Panc1 (cell line): ENCODE measurements at regions not wholly inside any gene's neighbourhood (a gene's known extent, or its start where the extent isn't known, plus 50 kb on each side); places are given as distances from the start of the nearest gene placed in this dataset.

Source experiments
- ATAC-seq: fragments of 200-7000 bp; cut with Tn5 transposase; 2 replicates; pipeline ENCODE4 v1.9.1; 2020; ENCODE audit warnings: mild to moderate bottlenecking, moderate library complexity
- BruUV-seq: library from RNA; stranded (reverse); fragments of 400-500 nt; replicated peaks from 2 replicates; lab custom pipeline; 2021; lab: Mats Ljungman, UMichigan
- CTCF ChIA-PET: fragments of 300-600 bp; sonication (Branson Sonifier 250); formaldehyde crosslinking; loops from one replicate; lab custom pipeline; 2022; ENCODE audit warnings: antibody characterized with exemption; lab: Charles Lee
- POLR2A ChIA-PET: fragments of 300-600 bp; sonication (Branson Sonifier 250); formaldehyde crosslinking; loops from one replicate; lab custom pipeline; 2022; ENCODE audit warnings: antibody characterized with exemption; lab: Charles Lee
- DNase-seq: peaks from one replicate; pipeline ENCODE4 v3.0.0-alpha.2; 2010; ENCODE audit warnings: low read depth, low spot score
- H3K27ac ChIP-seq: 2 replicates; pipeline ENCODE4 v1.5.1; 2011; ENCODE audit warnings: mild to moderate bottlenecking, low read length, inconsistent platforms
- H3K27me3 ChIP-seq: fragments of 200-500 bp; sonication (Bioruptor generic); 2 replicates; pipeline ENCODE4 v1.6.0; 2014; ENCODE audit warnings: low read length, inconsistent platforms; ENCODE audit not compliant: control insufficient read depth, insufficient read depth
- H3K36me3 ChIP-seq: fragments of 200-500 bp; sonication (Bioruptor generic); 2 replicates; pipeline ENCODE4 v1.5.1; 2014; ENCODE audit warnings: inconsistent platforms, mild to moderate bottlenecking, low read length, moderate library complexity; ENCODE audit not compliant: control insufficient read depth, insufficient read depth
- H3K4me1 ChIP-seq: 2 replicates; pipeline ENCODE4 v1.5.1; 2011; ENCODE audit warnings: inconsistent platforms, mild to moderate bottlenecking, low read length, moderate library complexity; ENCODE audit not compliant: control insufficient read depth, insufficient read depth
- H3K4me3 ChIP-seq, 2 experiments: 2 replicates each; pipeline ENCODE4 v1.5.1; 2011 to 2012; ENCODE audit warnings: low read depth in 2 of 2, low read length in 2 of 2, mild to moderate bottlenecking in 2 of 2, inconsistent platforms in 1 of 2, moderate library complexity in 1 of 2
- H3K9me3 ChIP-seq: fragments of 200-500 bp; sonication (Bioruptor generic); 2 replicates; pipeline ENCODE4 v1.5.1; 2014; ENCODE audit warnings: low read depth, mild to moderate bottlenecking, inconsistent platforms, low read length, moderate library complexity; ENCODE audit not compliant: control insufficient read depth, insufficient read depth
- CTCF ChIP-seq: fragments of 450-650 bp; IDR thresholded peaks from 2 replicates; pipeline ENCODE4 v1.5.1; 2017; ENCODE audit warnings: mild to moderate bottlenecking
- POLR2AphosphoS5 ChIP-seq: IDR thresholded peaks from 2 replicates; pipeline ENCODE4 v1.6.1; 2012; ENCODE audit warnings: mild to moderate bottlenecking, low read depth, low read length, moderate library complexity
- REST ChIP-seq, 2 experiments: IDR thresholded peaks; 2 replicates each; pipeline ENCODE4 v1.6.1; 2011 to 2012; ENCODE audit warnings: low read depth in 2 of 2, control low read depth in 1 of 2, low read length in 1 of 2, mild to moderate bottlenecking in 1 of 2, moderate library complexity in 1 of 2; ENCODE audit not compliant: insufficient read depth in 1 of 2
- SIN3A ChIP-seq: IDR thresholded peaks from 2 replicates; pipeline ENCODE4 v1.6.1; 2012; ENCODE audit warnings: low read depth, mild to moderate bottlenecking, low read length, moderate library complexity, borderline replicate concordance; ENCODE audit not compliant: insufficient read depth
- TCF7L2 ChIP-seq: IDR thresholded peaks from 2 replicates; pipeline ENCODE4 v1.6.1; 2011; ENCODE audit warnings: mild to moderate bottlenecking, low read depth, low read length, inconsistent platforms
- in situ Hi-C: cut with HindIII; loops from 2 replicates; pipeline ENCODE4 v1.10.0; 2016; ENCODE audit warnings: low sequenced_read_pairs, low pct_unique_long_range_greater_than_20kb
- intact Hi-C: fragments of 100-400 bp; cut with micrococcal nuclease; formaldehyde crosslinking; loops from one replicate; pipeline ENCODE4 v1.10.0; 2022; ENCODE audit not compliant: unreplicated experiment

- in situ Hi-C loops: no loop called here
- POLR2A ChIA-PET: no interaction called here
- ATAC-seq: no peak
Observed at GRCh38 chr9:12958708-12959107, 183.9 kb downstream of the LURAP1L start.

GRCh38 chr9:12961276-12961809, 186.5 kb downstream of the LURAP1L start:
- ATAC-seq: no peak
- in situ Hi-C loops: no loop called here
- no peak for DNase-seq
- intact Hi-C loops: no loop called here
- BruUV-seq: no TSS peak
- H3K9me3 ChIP-seq: no peaks in the 10 kb centered on the region
- H3K4me3 ChIP-seq: no peak overlapping the region
- no peaks in the 10 kb centered on the region for H3K27me3 ChIP-seq
- no peak overlapping the region for H3K27ac ChIP-seq
- CTCF ChIA-PET: no interaction called here
- no peaks in the 10 kb centered on the region for H3K36me3 ChIP-seq
- H3K4me1 ChIP-seq: no peaks in the 10 kb centered on the region
- POLR2A ChIA-PET: no interaction called here
- no peak for TF ChIP-seq REST (IDR thresholded peaks at IDR 0.05; ENCODE audit: insufficient read depth in 1 of 2, low read depth in 2 of 2, low read length in 1 of 2)

More at GRCh38 chr9:12958708-12959107, 183.9 kb downstream of the LURAP1L start:
- intact Hi-C loops: no loop called here
- DNase-seq: no peak
- Histone ChIP-seq H3K4me1 (no peaks in the 10 kb centered on the region), H3K27me3 (no peaks in the 10 kb centered on the region), H3K9me3 (no peaks in the 10 kb centered on the region), H3K4me3 (no peak overlapping the region), H3K27ac (no peak overlapping the region), H3K36me3 (no peaks in the 10 kb centered on the region)
- no TSS peak for BruUV-seq
- no peak for TF ChIP-seq TCF7L2
- TF ChIP-seq CTCF: no peak
- CTCF ChIA-PET: no interaction called here

GRCh38 chr9:12963537-12963936, 188.7 kb downstream of the LURAP1L start:
- TF ChIP-seq SIN3A (no peak), TCF7L2 (no peak), CTCF (no peak), REST (IDR thresholded peaks at IDR 0.05; ENCODE audit: insufficient read depth in 1 of 2, low read depth in 2 of 2, low read length in 1 of 2) (no peak), POLR2AphosphoS5 (no peak)
- H3K27me3 ChIP-seq: no peaks in the 10 kb centered on the region
- no peak for DNase-seq
- POLR2A ChIA-PET: no interaction called here
- no TSS peak for BruUV-seq
- CTCF ChIA-PET: no interaction called here
- H3K27ac ChIP-seq: no peak overlapping the region
- no peak overlapping the region for H3K4me3 ChIP-seq
- in situ Hi-C loops (no loop called here), intact Hi-C loops (no loop called here)
- no peaks in the 10 kb centered on the region for H3K4me1 ChIP-seq
- no peaks in the 10 kb centered on the region for H3K36me3 ChIP-seq
- no peak for ATAC-seq
- H3K9me3 ChIP-seq: no peaks in the 10 kb centered on the region
